Nucleus accumbens (tissue), 56 donors: ENCODE measurements at regions not wholly inside any gene's neighbourhood (a gene's known extent, or its start where the extent isn't known, plus 50 kb on each side); places are given as distances from the start of the nearest gene placed in this dataset.
"Not testable (repeated sequence)": the region's sequence is repeated elsewhere in the genome, so short reads cannot be mapped to it uniquely, and the experiment has no call there.

Experiments
- DNase-seq, 56 donors: peaks; one replicate each; lab custom pipeline; 2025; lab: John Stamatoyannopoulos, UW

- no peak for DNase-seq
Observed at GRCh38 chr11:23317816-23318215, 457.5 kb upstream of the CCDC179 start.

GRCh38 chr11:23318670-23319069 lies 458.4 kb upstream of the CCDC179 start:
- no peak for DNase-seq

- no peak for DNase-seq
Observed at GRCh38 chr11:23320131-23320530, 459.9 kb upstream of the CCDC179 start.

- not testable (repeated sequence) for DNase-seq
Observed at GRCh38 chr11:23335586-23335985, 475.3 kb upstream of the CCDC179 start.

GRCh38 chr11:23336961-23337360 lies 476.7 kb upstream of the CCDC179 start:
- DNase-seq: no peak

GRCh38 chr11:23353611-23354010 lies 493.3 kb upstream of the CCDC179 start:
- no peak for DNase-seq

- DNase-seq: no peak
Observed at GRCh38 chr11:23359297-23359696, 499.0 kb upstream of the CCDC179 start.

GRCh38 chr11:23364076-23364475 lies 503.8 kb upstream of the CCDC179 start:
- DNase-seq: no peak

GRCh38 chr11:23370580-23371275 lies 510.5 kb upstream of the CCDC179 start:
- no peak for DNase-seq

- DNase-seq: no peak
Observed at GRCh38 chr11:23377909-23378308, 517.6 kb upstream of the CCDC179 start.

GRCh38 chr11:23391031-23391430 lies 530.8 kb upstream of the CCDC179 start:
- no peak for DNase-seq

GRCh38 chr11:23398052-23398451 lies 537.8 kb upstream of the CCDC179 start:
- DNase-seq: no peak

GRCh38 chr11:23399995-23400394 lies 539.7 kb upstream of the CCDC179 start:
- DNase-seq: no peak

- DNase-seq: no peak
Observed at GRCh38 chr11:23403210-23404185, 543.2 kb upstream of the CCDC179 start.

GRCh38 chr11:23404225-23405160 lies 544.2 kb upstream of the CCDC179 start:
- DNase-seq: no peak

- no peak for DNase-seq
Observed at GRCh38 chr11:23405350-23405937, 545.2 kb upstream of the CCDC179 start.

GRCh38 chr11:23406131-23406819 lies 546.0 kb upstream of the CCDC179 start:
- DNase-seq: no peak

GRCh38 chr11:23413057-23413456 lies 552.8 kb upstream of the CCDC179 start:
- DNase-seq: no peak

- no peak for DNase-seq
Observed at GRCh38 chr11:23423104-23423503, 562.8 kb upstream of the CCDC179 start.

GRCh38 chr11:23423656-23424055 lies 563.4 kb upstream of the CCDC179 start:
- DNase-seq: no peak
